Activated B cell treated with CpG ODN at 0.5 μM for 24 hours (primary cell): ENCODE measurements at regions not wholly inside any gene's neighbourhood (a gene's known extent, or its start where the extent isn't known, plus 50 kb on each side); places are given as distances from the start of the nearest gene placed in this dataset.

ENCODE experiments used
- ATAC-seq: fragments of 200-7000 bp; cut with Tn5 transposase; one replicate; pipeline ENCODE4 v1.10.0; 2021; ENCODE audit warnings: low read depth, mild to moderate bottlenecking, moderate library complexity
- CTCF ChIA-PET: fragments of 350-600 bp; sonication (Branson Sonifier 250); formaldehyde crosslinking; loops from one replicate; lab custom pipeline; 2021; ENCODE audit warnings: antibody characterized with exemption; lab: Charles Lee
- POLR2A ChIA-PET: fragments of 350-600 bp; sonication (Branson Sonifier 250); formaldehyde crosslinking; loops from one replicate; lab custom pipeline; 2021; ENCODE audit warnings: antibody characterized with exemption; lab: Charles Lee
- DNase-seq: peaks from one replicate; pipeline ENCODE4 v3.0.0; 2022
- H3K27ac Mint-ChIP-seq: one replicate; pipeline ENCODE4 v1.8.0; 2020; ENCODE audit warnings: mixed read lengths
- H3K27me3 Mint-ChIP-seq: one replicate; pipeline ENCODE4 v1.8.0; 2021; ENCODE audit warnings: mixed read lengths
- H3K36me3 Mint-ChIP-seq: one replicate; pipeline ENCODE4 v1.8.0; 2021; ENCODE audit warnings: low read depth, mixed read lengths
- H3K4me1 Mint-ChIP-seq: one replicate; pipeline ENCODE4 v1.8.0; 2021; ENCODE audit warnings: mixed read lengths
- H3K4me3 Mint-ChIP-seq: one replicate; pipeline ENCODE4 v1.8.0; 2020; ENCODE audit warnings: mild to moderate bottlenecking, mixed read lengths
- H3K9me3 Mint-ChIP-seq: one replicate; pipeline ENCODE4 v1.8.0; 2020; ENCODE audit warnings: mixed read lengths
- CTCF ChIP-seq: fragments of 200-600 bp; IDR thresholded peaks from one replicate; pipeline ENCODE4 v1.8.0; 2022; ENCODE audit warnings: antibody characterized with exemption, mild to moderate bottlenecking
- intact Hi-C: fragments of 100-400 bp; cut with micrococcal nuclease; formaldehyde crosslinking; loops from one replicate; pipeline ENCODE4 v1.15.1; 2024

GRCh38 chr12:107826276-107826675, 51.8 kb downstream of the ASCL4 start:
- Mint-ChIP-seq H3K4me3 (no peak overlapping the region), H3K36me3 (no peaks in the 10 kb centered on the region), H3K4me1 (peaks cover 3% of the 10 kb centered on the region), H3K9me3 (peaks cover 22% of the 10 kb centered on the region), H3K27ac (no peak overlapping the region), H3K27me3 (peaks cover 22% of the 10 kb centered on the region)
- ATAC-seq: no peak
- no peak for DNase-seq
- intact Hi-C loops: no loop called here
- no peak for TF ChIP-seq CTCF
- ChIA-PET CTCF (no interaction called here), POLR2A (no interaction called here)

GRCh38 chr12:107829271-107829670, 54.8 kb downstream of the ASCL4 start:
- ChIA-PET CTCF (no interaction called here), POLR2A (no interaction called here)
- ATAC-seq: no peak
- Mint-ChIP-seq H3K4me3 (no peak overlapping the region), H3K4me1 (no peaks in the 10 kb centered on the region), H3K9me3 (peaks cover 22% of the 10 kb centered on the region), H3K27ac (no peak overlapping the region), H3K27me3 (peaks cover 22% of the 10 kb centered on the region), H3K36me3 (no peaks in the 10 kb centered on the region)
- TF ChIP-seq CTCF: no peak
- DNase-seq: no peak
- intact Hi-C loops: no loop called here

GRCh38 chr12:107832441-107832840, 57.9 kb downstream of the ASCL4 start:
- CTCF ChIA-PET: no interaction called here

GRCh38 chr12:107840186-107840585, 65.7 kb downstream of the ASCL4 start:
- H3K36me3 Mint-ChIP-seq: no peaks in the 10 kb centered on the region
- ATAC-seq (no peak), DNase-seq (no peak)
- ChIA-PET CTCF (no interaction called here), POLR2A (no interaction called here)
- TF ChIP-seq CTCF: no peak
- intact Hi-C loops: no loop called here
- H3K4me1 Mint-ChIP-seq: peaks cover 11% of the 10 kb centered on the region
- H3K27me3 Mint-ChIP-seq: peaks cover 27% of the 10 kb centered on the region
- H3K4me3 Mint-ChIP-seq: no peak overlapping the region
- no peak overlapping the region for H3K27ac Mint-ChIP-seq
- H3K9me3 Mint-ChIP-seq: no peaks in the 10 kb centered on the region

More at GRCh38 chr12:107832441-107832840, 57.9 kb downstream of the ASCL4 start:
- Mint-ChIP-seq H3K27ac (no peak overlapping the region), H3K9me3 (peaks cover 9% of the 10 kb centered on the region), H3K27me3 (peaks cover 30% of the 10 kb centered on the region), H3K4me1 (no peaks in the 10 kb centered on the region), H3K36me3 (no peaks in the 10 kb centered on the region), H3K4me3 (no peak overlapping the region)
- POLR2A ChIA-PET: no interaction called here
- ATAC-seq (no peak), DNase-seq (no peak)
- no peak for TF ChIP-seq CTCF
- intact Hi-C loops: no loop called here

- no peak for ATAC-seq
- TF ChIP-seq CTCF: no peak
- Mint-ChIP-seq H3K4me1 (peaks cover 11% of the 10 kb centered on the region), H3K27me3 (peaks cover 37% of the 10 kb centered on the region), H3K4me3 (peak overlapping the region; percentile 57), H3K9me3 (no peaks in the 10 kb centered on the region), H3K36me3 (no peaks in the 10 kb centered on the region), H3K27ac (no peak overlapping the region)
- ChIA-PET CTCF (no interaction called here), POLR2A (interaction anchor here (0.6 kb wide), 1 partner anchor 80 kb away, joined by 4 read pairs; no protein-coding TSS in a partner anchor)
- intact Hi-C loops: no loop called here
- no peak for DNase-seq
Measured at GRCh38 chr12:107843351-107844311, 69.1 kb downstream of the ASCL4 start.
